NCI-H524 (cell line): ENCODE measurements at regions not wholly inside any gene's neighbourhood (a gene's known extent, or its start where the extent isn't known, plus 50 kb on each side); places are given as distances from the start of the nearest gene placed in this dataset.

ENCODE experiments used
- DNase-seq, 2 experiments: peaks; one replicate each; lab custom pipeline; 2025; lab: John Stamatoyannopoulos, UW

- DNase-seq: no peak
Observed at GRCh38 chr2:234768608-234769196, 183.1 kb upstream of the SH3BP4 start.

GRCh38 chr2:234765279-234765678, 186.5 kb upstream of the SH3BP4 start:
- no peak for DNase-seq

DNA sequence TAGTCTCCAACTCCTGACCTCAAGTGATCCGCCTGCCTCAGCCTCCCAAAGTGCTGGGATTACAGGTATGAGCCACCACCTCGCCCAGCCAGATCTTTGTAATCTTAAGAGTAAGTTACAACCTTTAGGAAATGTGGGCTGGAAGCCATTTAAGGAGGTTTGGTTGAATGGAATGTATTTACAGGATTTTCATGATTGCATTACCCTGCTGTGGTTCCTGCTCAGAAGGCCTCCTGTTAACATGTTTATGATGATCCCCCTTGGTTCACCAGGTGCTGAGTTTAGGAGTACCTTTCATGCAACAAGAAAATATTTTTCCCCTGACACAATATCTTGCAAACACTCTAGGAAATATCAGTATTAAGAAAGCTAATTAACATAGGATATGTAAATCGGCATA, 187.4 kb upstream of the SH3BP4 start:
- DNase-seq: no peak

DNA sequence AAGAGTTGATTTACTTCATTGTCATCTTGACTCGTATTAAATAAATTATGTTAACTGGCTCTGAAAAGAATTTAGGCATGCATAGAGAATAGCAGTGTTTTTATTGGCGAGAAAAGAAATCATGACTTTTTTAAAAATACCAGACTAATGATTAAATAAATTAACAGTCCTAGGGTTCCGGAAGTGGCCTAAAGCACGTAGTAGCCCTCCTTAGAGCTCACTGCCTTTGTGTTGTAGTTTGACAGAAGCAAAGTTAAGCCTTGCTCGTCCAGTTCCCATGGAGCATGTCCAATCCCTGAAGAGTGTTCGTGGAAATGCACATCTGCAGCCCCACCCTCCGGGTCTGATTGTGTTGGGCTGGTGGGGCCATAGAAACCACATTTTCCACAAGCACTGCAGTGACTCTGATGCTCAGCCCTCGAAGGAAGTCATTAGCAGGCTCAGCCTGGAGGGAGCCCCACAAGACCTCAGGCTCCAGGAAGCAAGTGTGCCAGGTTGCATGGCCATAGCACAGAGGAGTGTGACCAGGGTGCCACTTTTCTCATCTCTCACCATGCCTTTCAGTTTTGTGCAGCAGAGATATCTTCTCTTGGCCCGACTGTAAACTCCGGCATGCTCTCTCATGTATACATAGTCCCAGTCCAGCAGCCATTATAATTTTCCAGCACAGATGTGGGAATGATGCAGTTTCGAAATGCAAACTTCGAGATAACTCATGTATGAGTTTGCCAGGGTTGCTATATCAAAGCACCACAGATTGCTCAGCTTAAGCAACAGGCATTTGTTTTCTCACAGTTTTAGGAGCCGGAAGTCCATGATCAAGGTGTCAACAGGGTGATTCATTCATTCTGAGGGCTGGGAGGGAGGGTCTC, 188.6 kb upstream of the SH3BP4 start:
- DNase-seq: no peak

- DNase-seq: no peak
Observed at GRCh38 chr2:234761910-234762309, 189.9 kb upstream of the SH3BP4 start.

DNA sequence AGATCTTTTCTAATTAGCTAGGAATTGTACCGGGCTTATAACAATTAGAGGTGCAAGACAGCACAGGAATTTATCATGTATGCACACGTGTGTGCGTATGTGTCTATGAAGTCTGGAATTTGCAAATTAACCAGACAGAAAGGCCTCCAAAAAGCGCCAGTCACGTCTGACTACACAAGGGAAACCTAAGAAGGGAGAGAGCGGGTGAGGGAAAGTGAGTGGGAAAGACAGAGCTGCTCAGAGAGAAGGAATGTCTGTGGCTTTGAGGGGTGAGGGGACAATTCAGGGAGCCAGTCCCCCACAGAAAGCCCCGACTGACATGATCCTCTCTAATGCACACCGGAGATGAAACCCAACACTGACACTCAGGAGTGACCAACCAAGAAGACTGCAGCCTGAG, 197.7 kb upstream of the SH3BP4 start:
- no peak for DNase-seq

DNA sequence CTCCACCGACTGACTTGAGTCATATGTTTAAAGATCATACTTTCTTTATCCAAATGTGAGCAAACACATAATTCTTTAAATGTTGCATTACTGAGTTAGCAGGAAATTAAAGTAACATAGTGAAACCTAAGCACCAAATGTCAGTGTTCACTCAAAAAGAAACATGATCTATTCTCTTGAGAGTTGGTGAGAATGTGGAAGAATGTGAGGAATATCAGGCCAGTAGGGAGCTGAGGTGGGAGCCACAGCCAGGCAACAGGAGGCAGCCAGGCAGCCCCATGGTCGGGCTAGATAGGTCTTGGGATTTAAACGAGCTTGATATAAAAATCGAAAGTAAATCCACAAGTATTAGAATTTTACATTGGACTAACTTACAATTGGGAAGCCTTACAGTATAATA, 198.1 kb upstream of the SH3BP4 start:
- DNase-seq: no peak

- DNase-seq: peak in 1 of 2 experiments; percentile 3
Observed at GRCh38 chr2:234752966-234753365, 198.9 kb upstream of the SH3BP4 start.

- peak in 1 of 2 experiments; percentile 40 for DNase-seq
Observed at GRCh38 chr2:234751275-234751973, 200.4 kb upstream of the SH3BP4 start.

GRCh38 chr2:234747833-234748559, 203.8 kb upstream of the SH3BP4 start:
- DNase-seq: no peak

GRCh38 chr2:234747032-234747431, 204.8 kb upstream of the SH3BP4 start:
- DNase-seq: no peak

DNA sequence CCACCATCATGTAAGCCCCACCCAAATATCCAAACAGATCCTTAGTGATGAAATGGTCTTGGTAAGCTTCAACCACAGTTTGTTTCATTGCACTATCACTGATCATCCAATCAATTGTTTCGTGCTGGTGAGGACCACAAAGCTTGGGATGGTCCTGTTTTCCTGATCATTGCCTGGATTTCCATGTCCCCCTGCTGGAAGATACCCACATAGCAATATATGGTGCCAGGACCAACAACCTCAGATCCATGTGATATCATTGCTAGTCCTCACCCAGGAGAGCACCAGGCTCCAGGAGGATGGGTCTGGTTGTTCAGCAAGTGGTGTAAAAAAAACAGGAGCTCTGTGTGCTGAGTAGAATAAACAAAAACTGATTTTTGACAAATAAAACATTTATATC, 206.5 kb upstream of the SH3BP4 start:
- DNase-seq: no peak

- DNase-seq: no peak
Observed at GRCh38 chr2:234741976-234742375, 209.8 kb upstream of the SH3BP4 start.

DNA sequence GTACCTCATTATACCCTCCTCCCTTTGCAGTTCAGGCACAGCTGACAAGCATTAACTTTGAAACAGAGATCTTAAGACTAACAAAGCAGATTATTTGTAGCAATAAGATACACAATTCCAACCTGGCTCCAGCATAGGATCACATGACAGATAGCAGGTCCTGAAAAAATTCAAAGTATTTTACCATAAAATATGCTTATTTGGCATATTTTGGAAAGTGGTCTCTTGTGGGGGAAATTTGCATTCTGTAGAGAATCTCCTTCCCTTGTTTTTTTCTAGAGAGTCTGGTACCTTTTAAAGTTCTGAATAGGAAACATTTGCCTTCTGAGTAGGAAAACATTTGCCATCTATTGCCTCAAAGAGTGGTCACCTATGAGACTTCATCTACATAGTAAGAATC, 212.8 kb upstream of the SH3BP4 start:
- DNase-seq: no peak

DNA sequence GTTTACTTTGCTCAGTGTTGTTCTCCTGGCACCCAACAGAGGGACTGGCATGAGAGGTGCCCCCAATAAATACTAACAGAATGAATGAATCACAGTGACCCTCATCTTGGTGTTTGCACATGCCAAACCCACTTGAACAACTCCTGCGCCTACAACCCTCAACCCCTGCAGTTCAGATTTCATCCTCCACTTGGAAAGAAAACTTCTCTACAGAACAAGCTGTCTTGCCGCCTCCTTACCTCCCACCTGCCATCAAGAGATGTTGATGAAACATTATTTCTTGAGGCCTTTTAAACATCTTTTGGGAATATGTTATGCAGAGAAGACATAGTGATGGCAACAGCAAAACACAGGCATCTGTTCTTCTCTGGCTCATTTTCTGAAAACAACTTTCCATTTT, 216.0 kb upstream of the SH3BP4 start:
- no peak for DNase-seq

DNA sequence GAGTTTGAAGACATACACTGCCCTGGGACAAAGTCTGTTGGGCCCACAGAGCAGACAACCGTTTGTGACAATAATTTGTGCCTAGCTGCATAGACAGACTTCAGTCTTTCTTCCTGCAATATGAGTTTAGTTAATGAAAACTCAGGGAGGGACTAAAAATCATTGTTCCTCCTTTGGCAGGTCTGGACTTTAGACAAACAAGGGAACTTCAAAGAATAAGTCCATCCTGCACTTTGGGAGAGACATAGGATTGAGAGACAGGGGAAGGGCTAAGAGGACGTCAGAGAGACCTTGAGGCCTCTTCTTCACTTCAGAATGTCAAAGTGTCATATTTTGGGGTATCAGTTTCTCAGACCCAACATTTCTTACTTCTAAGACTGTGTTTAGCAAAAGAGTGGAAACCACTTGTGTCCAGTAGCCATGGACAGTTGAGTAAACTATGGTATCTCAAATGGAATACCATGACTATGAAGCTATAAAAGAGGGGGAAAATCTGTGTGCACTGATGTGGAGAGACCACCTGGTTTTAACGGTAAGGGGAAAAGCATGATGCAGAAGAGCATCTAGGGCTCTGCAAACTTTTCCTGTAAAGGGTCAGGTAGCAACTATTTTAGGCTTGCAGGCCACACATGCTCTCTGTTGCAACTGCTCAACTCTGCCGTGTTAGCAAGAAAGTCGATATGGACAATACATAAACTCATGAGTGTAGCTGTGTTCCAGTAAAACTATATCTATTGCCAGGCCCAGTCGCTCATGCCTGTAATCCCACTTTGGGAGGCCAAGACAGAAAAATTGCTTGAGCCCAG, 217.8 kb upstream of the SH3BP4 start:
- no peak for DNase-seq

DNA sequence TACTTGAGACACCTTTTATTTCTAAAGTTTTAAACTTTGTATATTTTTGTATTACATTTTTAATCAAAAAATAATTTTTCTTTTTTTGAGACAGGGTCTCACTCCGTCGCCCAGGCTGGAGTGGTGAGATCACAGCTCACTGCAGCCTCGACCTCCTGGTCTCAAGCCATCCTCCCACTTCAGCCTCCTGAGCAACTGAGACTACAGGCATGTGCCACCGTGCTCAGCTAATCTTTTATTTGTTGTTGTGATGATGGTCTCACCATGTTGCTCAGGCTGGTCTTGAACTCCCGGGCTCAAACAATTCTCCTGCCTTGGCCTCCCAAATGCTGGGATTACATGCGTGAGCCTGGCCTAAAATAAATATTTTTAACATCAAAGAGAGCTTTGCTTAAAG, 218.7 kb upstream of the SH3BP4 start:
- no peak for DNase-seq

DNA sequence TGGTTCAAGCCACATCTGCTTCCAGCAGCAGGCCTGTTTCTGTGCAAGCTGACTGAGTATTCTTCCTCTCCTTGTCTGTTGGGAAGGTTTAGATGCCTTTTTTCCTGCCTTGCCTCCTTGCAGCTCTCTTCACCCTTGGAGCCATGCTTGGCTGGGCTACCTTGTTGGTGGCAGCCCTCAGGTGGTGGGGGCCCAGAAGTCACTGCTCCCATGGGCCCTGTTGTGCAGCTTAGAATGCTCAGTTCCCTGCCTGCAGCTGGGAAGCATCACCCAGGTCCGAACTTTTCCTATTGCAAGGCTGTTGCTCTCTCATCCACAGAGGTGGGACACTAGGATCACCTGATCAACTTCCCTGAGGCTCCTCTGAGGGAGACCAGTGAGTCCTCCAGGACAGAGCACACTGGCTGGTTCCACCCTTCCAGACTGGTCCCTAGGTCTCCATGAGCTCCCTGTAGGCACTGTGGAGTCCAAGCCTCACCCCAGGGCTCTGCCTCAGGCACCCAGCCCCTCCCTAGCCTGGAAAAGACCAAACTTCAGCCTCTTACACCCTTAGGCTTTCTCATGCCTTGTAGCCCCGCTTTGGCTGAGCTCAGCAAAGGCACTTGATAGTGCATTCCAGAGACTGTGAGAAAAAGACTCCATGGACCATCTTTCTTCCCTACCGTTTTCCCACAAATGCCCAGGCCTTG, 219.3 kb upstream of the SH3BP4 start:
- DNase-seq: no peak

GRCh38 chr2:234731236-234731635, 220.6 kb upstream of the SH3BP4 start:
- no peak for DNase-seq

- no peak for DNase-seq
Observed at GRCh38 chr2:234730066-234730640, 221.7 kb upstream of the SH3BP4 start.
